T47D (cell line): ENCODE measurements at regions not wholly inside any gene's neighbourhood (a gene's known extent, or its start where the extent isn't known, plus 50 kb on each side); places are given as distances from the start of the nearest gene placed in this dataset.
A peak's percentile ranks its signal among the peaks of the same experiment; 100 is the strongest.

Experiments
- DNase-seq, 2 experiments: peaks; one replicate each; pipeline versions ENCODE4 v3.0.0 to v3.0.0-alpha.2; 2011 to 2012; ENCODE audit warnings: low read depth in 1 of 2, low spot score in 1 of 2
- JUND ChIP-seq: IDR thresholded peaks from 2 replicates; pipeline ENCODE4 v1.6.1; 2012; ENCODE audit warnings: low read depth
- in situ Hi-C: cut with HindIII; loops from 2 replicates; pipeline ENCODE4 v1.10.0; 2016; ENCODE audit warnings: low sequenced_read_pairs, low pct_unique_long_range_greater_than_20kb

- in situ Hi-C loops: no loop called here
- no peak for TF ChIP-seq JUND
- DNase-seq: no peak
These were observed 82.4 kb downstream of the OXSM start for GRCh38 chr3:25872200-25872877.

DNA sequence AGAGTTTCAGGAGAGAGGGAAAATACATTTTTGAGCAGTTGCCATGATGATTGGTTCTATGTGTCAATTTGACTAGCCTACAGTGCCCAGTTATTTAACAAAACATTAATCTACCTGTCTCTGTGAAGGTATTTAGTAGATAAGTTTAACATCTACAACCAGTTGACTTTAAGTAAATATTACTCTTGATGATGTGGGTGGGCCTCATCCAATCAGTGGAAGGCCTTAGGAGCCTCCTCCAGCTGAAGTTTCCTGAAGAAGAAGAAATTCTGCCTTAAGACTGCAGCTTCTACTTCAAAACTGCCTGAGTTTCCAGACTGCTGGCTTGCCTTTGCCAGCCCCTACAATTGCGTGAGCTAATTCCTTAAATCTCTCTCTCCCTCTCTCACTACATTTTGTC lies 93.6 kb downstream of the OXSM start:
- DNase-seq: no peak
- in situ Hi-C loops: no loop called here
- TF ChIP-seq JUND: no peak

- no peak for DNase-seq
- no peak for TF ChIP-seq JUND
- in situ Hi-C loops: no loop called here
These were observed 95.1 kb downstream of the OXSM start for GRCh38 chr3:25884981-25885380.

DNA sequence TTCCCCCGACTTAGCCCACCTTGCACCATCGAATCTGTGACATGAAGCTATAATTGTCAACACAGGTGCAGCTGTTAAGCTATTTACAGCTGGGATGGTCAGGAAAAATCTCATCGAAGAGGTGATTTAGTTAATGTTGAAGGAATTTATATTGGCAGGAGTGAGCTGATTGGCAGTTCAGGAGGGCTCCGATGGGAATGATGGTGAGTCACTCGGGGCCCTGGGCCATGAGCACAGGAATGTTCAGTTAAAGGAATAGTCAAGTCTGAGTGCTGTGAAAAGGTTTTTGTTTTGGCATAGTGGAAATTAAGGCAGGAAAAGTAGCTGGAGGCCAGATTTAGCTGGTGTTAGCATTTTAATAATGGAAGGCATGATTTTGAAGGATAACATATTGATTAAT lies 95.7 kb downstream of the OXSM start:
- no peak for TF ChIP-seq JUND
- DNase-seq: no peak
- in situ Hi-C loops: no loop called here

DNA sequence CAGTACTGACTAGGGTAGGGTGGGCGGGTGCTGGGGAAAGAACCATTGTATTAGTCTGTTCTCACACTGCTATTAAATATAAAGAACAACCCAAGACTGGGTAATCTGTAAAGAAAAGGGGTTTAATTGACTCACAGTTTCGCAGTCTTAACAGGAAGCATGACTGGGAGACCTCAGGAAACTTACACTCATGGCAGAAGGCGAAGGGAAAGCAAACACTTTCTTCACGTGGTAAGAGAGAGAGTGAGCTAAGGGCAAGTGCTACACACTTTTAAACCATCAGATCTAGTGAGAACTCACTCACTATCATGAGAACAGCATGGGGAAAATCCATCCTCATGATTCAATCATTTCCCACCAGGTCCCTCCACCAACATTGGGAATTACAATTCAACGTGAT lies 98.0 kb downstream of the OXSM start:
- no peak for TF ChIP-seq JUND
- DNase-seq: no peak
- in situ Hi-C loops: no loop called here

DNA sequence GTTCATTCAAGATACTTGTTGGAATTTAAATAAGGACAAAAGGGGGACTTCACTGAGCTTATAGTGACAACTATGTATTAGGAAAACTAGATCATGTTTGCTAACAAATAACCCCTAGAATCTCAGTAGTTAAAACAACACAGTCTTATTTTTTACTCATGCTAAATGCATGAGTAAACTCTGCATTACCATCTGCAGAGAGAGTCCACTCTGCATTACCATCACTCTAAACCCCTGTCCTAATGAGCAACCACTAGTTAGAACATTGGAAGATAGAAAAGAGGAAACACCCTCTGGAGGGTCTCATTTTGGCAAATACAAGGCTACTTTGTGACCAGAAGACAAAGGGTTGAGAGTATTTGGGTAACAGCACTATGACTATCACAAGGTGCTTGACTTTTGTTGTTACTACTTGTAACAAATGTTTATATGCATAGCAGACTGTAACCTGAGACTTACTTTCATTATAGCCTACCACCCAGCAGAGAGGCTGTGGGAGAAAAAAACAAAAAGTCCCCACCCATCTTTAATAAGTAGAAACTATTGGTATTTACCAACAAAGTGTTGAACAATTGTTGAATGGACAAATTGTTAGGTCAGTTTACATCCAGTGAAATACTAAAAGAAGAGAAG lies 99.1 kb downstream of the OXSM start:
- in situ Hi-C loops: no loop called here
- no peak for TF ChIP-seq JUND
- DNase-seq: no peak

GRCh38 chr3:25889525-25889917 lies 99.6 kb downstream of the OXSM start:
- no peak for TF ChIP-seq JUND
- in situ Hi-C loops: no loop called here

GRCh38 chr3:25894101-25894500 lies 104.2 kb downstream of the OXSM start:
- no peak for TF ChIP-seq JUND
- no peak for DNase-seq
- in situ Hi-C loops: no loop called here

More at GRCh38 chr3:25889525-25889917, 99.6 kb downstream of the OXSM start:
- DNase-seq: no peak

- DNase-seq: no peak
- no peak for TF ChIP-seq JUND
- in situ Hi-C loops: no loop called here
These were observed 105.1 kb downstream of the OXSM start for GRCh38 chr3:25895031-25895430.

- in situ Hi-C loops: no loop called here
- no peak for DNase-seq
These were observed 105.6 kb downstream of the OXSM start for GRCh38 chr3:25895443-25895842.

GRCh38 chr3:25897019-25897418 lies 107.1 kb downstream of the OXSM start:
- no peak for TF ChIP-seq JUND
- DNase-seq: peak in 1 of 2 experiments; percentile 42
- in situ Hi-C loops: no loop called here

More at GRCh38 chr3:25895443-25895842, 105.6 kb downstream of the OXSM start:
- no peak for TF ChIP-seq JUND

DNA sequence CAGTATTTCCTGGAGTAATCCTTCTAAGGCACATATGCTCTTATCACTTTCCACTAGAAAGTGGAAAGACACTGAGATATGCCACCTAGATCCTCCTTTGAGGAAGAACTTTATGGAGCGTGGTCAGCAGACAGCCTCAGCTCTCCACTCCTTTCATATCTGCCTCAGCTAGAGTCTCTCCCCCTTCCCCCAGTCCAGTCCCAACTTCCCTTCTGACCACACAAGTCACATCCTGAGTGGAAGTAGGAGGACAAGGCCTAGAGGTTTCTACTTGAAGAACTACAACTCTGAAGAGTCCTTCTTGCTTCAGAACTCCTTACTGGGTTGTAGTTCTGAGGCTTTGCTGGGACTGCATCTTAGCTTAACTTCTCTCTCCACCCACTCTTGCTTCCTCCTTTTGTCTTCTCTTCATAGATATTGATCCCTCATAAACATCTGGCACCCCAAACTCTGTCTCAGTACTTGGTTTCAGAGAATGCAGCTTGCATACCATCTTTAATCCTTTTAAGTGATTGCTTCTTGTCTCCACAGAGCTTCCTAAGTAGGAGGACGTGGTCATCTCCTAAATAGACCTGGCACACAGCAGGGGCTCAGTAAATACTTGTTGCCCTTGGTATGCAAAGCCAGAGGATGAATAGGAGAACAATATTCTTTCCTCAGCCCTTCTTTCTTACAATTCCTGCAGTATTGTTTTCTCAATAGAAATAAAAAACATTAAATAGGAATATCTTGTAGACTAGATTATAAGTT lies 109.6 kb downstream of the OXSM start:
- in situ Hi-C loops: no loop called here
- no peak for DNase-seq
- TF ChIP-seq JUND: no peak

DNA sequence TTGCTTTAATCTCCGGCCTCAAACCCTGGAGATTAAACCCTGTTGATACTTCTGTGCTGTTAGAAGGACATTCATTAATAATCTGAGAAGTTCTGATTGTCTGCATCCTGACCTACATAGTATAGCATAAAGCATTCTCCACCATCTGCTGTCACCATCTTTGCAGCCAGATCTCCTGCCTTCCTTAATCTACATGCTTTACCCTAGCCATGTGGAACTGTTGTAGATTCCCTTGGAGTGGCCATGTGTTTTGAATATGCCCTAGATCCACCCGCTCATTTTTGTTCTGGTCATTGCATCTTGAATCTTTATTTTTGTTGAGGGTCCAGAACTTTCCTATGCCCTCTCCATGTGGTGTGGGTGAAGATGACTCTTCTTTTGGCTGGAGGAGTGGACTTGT lies 110.3 kb downstream of the OXSM start:
- TF ChIP-seq JUND: no peak
- DNase-seq: no peak
- in situ Hi-C loops: no loop called here
